Stimulated activated naive CD4-positive, alpha-beta T cell (primary cell): ENCODE measurements at regions not wholly inside any gene's neighbourhood (a gene's known extent, or its start where the extent isn't known, plus 50 kb on each side); places are given as distances from the start of the nearest gene placed in this dataset.
"Not testable (repeated sequence)": the region's sequence is repeated elsewhere in the genome, so short reads cannot be mapped to it uniquely, and the experiment has no call there.

Source experiments
- DNase-seq, 6 experiments: peaks; one replicate each; lab custom pipeline; 2025; lab: John Stamatoyannopoulos, UW

DNA sequence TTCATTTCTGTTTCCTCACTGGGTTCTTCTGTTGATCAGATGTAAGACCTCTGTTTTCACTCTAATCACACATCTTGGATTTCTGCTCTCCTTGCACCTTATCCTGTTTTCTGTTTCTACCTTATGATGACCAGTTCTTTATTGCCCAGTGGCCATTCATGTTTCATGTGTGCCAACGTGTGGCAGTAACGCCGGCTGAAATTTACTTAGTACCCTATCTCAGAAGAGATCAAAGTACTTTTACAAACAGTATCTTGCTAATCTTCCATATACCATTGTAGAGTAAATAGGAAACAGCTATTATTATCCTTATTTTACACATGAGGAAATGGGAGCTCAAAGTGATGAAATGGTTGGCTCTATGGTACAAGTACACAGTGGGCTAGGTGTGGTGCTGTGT is 74.0 kb downstream of the GATA3 start:
- DNase-seq = no peak

DNA sequence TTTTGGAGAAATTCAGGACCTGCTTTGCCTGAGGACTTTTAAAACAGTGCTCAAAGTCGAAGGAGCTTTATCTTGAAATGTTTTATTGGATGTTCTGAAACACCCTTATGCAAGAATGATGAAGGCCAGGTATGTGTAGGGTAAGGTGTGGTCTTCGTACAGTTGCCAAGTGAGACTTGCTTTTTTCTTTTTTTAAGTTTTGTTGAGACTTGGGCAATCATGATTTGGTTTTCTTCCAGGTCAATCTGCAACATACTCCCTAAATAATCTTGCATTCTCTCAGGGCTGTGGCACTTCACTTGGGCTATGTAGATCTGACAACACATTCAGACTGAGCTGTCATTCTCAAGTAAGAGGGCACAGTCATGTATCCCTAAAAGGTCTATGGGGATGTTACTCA is 75.0 kb downstream of the GATA3 start:
- DNase-seq = no peak

DNA sequence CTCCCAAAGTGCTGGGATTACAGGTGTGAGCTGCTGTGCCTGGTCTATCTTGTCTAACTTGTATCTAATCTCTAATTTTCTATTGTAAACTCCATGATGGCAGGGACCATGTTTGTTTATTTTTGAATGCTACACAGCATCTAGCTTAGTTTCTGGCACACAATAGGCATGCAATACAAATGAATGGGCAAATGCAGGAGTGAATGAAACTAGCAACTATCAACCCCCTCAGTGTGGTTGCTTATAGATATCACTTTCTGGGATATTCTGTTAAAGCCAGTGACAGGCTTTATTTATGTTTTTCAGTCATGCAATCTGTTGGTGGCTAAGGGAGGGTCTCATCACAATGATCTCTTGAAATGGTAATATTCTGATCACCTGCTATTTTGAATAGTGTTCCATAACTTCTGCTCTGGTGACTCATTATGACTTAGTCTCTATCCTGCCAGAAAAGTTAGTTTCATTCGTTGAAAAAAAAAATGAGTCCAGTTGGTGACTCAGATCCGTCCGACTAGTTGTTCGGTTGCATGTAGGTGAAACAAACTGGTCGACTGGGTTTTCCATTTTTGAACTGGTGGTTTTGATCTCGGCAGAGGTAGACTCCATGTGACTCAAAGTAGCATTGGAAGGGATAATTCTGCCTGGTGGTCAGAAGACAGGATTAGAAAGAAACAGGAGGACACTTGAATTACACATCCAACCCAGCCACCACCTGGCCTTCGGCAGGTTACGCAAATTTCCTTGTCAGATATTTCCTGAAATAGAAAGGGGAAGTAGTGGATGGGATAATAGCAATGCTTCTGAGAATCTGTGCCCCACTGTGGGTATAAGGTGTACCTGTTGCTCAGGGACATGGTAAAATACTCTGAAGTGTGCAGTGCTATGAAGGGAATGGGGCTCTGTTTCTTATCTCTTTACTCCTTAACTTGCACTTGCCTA is 76.8 kb downstream of the GATA3 start:
- DNase-seq = no peak

DNA sequence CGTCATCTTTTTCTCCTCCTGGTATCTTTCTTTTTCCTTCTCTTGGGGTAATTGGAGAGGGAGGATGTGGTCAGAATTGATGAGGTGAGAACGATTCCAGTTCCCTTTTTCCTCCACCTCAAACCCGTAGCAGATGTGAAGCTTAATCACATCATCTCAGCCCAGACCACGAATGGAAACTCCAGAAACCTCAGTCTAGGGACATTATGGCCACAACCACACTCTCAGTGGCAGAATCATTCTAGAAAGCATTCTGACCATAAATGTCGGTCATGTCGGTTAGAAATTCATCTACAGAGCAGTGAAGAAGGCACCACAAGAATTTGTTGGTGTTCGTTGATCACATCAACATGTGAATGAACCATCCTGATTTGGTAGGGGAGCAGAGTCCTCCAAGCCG is 78.7 kb downstream of the GATA3 start:
- DNase-seq = no peak

DNA sequence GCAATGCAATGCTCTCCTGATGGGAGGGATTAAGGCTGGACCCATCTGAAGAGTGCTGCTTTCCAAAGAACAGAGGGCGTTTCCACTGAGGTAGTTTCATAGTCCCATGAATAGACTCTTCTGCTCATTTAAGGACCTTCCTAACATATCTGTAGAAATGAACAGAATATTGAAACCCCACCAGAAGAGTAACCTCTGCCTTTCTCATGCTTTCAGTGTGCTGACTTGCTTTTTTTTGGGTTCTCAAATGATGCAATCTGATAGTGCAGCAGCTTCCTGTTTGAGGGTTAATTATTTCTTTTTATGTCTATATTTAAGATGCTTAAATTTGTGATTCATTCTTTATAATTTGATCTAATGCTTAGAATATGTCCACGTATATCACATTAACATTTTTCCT is 82.2 kb downstream of the GATA3 start:
- no peak for DNase-seq

DNA sequence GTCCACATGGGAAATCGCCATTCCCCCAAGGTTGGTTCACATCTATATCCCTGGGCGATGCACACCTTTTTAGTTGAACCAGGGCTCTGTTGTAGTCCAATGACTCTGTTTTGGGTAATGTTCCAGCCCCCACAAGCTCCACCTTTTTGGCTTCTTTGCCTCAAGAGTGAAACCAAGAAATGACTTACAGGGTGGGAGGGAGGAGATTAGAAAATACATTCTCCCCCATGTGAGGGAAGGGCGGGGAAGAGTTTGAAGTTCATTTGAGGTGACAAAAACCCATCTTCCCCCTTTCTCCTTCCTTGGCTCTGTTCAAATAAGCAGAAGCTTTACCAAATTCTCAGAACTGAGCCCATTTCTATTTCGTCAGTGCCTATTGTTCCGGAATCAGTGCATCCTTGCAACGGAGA is 82.8 kb downstream of the GATA3 start:
- peak in 3 of 6 experiments; percentile 25 to 67 (median 49) for DNase-seq

DNA sequence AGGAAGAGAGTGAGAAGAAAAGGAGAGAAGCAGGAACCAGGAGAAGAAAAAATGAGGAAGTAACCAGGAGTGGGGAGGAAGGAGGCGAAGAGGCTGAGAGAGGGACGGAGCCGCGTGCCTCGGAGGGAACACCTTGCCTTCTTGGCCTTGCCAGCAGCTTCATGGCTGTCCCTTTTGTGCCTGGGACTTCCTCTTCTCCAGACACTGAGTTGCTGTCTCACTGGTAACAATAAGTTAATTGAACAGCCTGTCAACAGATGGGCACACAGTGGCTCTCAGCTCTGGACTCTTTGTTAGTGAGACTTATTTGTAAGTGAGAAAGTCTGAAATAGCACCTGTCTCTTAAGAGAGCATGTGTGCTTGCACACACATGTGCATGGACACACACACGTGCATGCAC is 83.2 kb downstream of the GATA3 start:
- peak in 3 of 6 experiments; percentile 5 to 65 (median 49) for DNase-seq

DNA sequence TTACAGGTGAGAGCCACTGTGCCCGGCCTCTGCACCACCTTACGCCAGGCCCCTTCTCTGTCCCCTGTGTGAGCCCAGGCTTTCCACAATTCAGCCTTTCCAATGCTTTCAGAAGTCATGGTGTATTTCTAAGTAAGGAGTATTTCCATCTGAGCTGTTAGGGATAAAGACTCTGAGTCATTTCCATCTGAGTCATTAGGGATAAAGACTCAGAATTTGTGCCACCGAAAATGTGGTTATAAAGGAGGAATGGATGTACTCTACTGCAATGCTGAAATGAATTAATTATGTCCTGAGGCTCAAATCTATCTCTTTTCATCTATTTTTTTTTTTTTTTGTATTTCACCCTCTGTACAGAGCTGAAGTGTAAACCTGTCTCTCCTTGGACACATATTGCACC is 84.0 kb downstream of the GATA3 start:
- DNase-seq = no peak

DNA sequence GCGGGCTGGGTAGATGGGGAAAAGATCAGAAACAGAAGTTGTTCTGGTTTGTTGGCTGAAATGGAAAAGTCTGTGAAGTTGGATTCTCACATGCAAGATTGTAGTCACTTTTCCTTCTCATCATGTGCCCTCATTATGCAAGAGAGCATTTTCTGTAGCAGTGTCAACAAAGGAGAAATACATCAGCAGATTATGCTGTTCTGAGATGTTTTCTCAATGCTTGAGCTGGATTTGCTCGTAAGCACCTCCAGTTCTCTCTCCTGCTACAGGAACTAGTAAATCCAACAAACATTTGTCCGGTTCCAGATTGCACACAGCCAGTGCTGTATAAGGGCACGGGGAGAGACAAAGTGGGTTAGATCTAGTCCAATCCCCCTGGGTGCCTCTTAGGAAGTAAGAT is 90.0 kb downstream of the GATA3 start:
- no peak for DNase-seq

DNA sequence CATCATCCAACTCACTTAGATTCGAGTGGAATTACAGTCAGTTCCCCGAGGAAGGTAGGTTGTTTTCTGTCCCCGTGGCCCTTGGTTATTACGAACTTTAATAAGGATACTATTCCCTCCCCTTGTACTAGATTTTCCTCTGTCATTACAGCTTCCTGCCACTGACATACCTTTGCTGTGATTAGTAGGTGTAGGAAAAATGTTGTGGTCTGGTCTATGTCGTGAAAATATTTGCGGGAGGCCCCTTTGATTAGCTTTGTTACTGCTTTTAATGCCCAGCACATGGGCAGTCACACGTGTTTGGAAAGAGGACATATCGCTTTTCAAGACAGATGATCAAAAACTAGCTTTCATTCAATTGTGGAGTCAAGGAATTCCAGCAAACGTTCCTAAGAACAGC is 92.2 kb downstream of the GATA3 start:
- DNase-seq = no peak

DNA sequence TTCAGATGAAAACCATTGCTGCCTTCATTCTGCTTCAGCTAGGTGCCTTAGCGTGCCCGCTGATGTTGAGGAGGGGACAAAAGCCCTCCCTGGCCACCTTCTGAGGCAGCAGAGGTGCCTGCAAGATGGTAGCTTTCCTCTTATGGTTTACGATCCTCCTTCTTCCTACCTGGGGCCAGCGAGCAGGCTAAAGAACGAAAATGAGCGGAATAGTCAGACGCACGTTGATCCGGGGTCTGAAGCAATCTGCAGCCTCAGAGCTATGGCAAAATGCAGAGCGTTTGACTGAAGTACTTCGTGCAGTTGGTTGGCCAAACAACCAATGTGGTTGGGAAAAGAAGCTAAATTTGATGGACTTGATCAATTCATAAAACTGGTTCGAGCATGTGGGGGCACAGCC is 95.5 kb downstream of the GATA3 start:
- DNase-seq = no peak

DNA sequence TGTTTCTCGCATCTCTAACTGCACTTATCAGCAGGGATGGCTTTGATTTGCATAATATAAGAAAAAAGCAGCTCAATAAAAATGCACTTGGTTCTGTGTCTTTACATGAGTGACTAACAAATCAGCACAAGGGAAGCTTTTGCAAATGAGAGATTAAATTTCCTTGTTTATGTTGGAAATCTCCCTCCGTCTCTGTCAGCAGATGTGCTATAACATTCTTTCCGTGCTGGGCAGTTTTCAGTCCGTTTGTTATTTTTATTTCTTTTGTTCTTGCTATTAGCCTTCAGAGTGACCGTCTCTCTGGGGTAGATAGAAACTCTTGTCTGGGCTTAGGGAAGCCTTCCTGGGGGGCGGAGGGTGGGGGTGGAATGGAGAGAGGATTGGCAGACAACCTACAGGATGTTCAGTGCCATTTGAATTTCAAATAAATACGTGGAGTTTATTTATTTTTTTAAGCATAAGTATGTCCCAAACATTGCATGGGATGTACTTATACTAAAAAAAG is 96.0 kb downstream of the GATA3 start:
- no peak for DNase-seq

DNA sequence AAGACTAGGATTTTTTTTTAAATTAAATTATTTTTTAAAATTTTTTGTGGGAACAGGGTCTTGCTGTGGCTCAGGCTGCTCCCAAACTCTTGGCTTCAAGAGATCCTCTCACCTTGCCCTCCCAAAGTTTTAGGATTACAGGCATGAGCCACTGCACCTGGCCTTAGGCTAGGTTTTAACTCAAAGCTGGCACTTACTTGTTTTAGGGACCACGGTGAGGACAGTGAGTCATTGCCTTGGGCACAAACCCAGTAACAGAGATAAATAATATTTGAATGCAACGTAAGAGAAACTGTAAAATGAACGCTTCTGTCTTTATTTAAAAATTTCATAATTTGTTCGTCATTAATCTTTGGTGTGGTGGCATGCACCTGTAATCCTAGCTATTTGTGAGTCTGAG is 96.6 kb downstream of the GATA3 start:
- no peak for DNase-seq

DNA sequence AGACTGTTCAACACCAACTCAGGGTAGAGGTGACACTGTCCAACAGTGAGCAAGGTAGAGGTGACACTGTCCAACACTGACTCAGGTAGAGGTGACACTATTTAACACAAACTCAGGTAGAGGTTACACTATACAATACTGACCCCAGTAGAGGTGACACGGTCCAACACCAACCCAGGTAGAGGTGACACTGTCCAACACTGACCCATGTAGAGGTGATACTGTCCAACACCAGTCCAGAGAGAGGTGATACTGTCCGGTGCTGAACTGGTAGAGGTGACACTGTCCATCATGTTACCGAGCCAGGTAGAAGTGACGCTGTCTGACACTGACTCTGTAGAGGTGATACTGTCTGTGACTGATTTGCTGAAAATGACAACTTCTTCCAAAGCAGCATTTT is 102.4 kb downstream of the GATA3 start:
- no peak for DNase-seq

DNA sequence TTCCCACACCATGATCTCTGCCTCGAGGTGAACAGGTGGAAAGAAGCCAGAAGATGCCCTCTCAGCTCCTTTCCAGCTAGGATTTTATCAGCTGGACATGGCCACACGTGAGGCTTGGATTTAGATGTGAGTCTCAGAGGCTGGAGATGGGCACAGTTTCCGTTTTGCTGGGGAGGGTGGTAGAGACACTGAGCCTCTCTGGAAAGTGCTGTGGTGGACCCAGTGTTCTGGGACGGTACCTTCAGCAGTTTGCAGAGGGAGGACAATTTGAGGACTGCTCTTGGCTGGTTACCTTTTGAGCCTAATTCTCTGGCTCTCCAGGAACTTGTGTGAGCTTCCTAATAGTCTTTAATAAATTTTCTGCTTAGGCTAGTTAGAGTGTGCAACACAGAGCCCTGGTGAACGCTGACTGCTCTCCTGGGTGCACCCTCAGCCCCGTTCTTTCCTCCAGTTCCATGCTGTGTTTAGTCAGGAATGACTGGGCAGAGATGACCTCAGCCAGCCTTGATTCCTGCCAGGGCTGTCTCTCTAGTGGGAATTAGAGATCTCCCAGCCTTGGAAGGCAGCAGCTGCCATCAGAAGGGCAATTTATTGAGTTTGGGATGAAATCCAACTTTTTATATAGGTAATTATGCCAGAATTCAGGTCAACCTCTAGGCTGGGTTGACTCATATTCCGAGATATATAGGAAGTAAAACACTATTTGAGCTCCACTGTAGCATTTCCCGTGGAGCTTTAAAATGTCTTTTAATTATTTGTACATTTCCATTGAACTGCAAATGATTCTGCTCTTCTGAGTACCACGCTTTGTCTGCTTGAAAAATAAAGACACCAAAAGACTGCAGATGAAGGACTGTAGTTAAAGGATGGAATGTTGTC is 103.9 kb downstream of the GATA3 start:
- no peak for DNase-seq

DNA sequence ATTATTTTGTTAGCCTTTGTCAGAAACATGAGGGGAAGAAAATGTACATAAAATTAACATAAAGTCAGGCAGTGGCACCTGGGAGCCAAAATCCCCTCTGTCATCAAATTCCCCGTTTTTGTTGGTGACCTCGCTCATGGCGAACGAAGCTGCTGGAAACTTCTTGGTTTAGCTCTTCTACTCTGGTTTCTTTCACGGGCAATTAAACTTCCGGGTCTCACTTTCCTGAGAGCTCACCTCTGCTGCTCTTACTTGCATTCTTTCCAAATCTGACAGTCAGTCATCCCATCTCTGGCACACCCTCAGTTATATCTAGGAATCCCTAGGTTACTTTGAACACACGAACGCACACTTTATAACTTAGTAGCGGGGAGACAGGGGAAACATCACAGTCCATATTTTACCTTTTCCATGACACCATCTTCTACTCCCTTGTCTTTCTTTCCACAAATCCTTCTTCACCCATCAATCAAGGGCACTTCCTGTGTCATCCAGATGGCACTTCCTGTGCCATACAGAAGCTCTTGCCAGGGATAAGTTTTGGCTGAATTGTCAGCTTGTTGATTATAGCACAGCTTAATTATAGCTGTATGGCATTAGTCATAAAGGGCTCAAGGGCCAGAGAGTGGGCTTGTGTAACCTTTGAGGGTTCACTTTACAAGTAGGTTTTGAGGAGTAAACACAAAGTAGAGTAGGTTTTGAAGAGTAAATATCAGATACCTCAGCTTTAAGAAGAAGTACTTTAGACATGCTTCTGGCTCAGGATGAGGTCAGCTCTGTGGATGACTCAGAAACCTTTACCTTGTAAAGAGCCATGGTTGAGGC is 105.1 kb downstream of the GATA3 start:
- DNase-seq = no peak

DNA sequence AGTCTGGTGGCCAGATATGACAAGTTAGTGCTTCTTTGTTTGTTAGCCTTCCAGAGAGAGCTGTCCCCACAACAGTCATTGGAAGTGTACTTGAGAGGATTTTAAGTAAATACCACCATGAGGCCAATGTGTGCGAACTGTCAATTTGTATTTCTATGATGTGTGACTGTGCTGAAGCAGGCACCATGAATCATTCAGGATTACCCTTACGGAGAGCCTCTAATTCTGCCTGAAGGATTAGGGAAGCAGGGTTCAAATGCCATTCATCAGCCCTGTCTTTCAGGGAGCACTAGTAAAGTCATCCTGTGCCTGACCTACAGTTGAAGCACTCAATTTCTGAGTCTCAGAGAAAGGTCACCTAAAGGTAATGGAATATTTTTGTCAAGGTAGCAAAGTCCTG is 109.3 kb downstream of the GATA3 start:
- no peak for DNase-seq

DNA sequence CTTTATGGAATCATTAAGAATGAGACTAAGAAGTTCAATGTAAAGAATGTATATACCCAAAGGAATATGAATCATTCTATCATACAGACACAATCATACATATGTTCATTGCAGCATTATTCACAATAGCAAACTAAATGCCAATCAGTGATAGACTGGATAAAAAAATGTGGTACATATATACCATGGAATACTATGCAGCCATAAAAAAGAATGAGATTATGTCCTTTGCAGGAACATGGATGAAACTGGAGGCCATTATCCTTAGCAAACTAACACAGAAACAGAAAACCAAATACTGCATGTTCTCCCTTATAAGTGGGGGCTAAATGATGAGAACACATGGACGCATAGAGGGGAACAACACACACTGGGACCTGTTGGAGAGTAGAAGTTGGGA is 110.2 kb downstream of the GATA3 start:
- DNase-seq = not testable (repeated sequence)

DNA sequence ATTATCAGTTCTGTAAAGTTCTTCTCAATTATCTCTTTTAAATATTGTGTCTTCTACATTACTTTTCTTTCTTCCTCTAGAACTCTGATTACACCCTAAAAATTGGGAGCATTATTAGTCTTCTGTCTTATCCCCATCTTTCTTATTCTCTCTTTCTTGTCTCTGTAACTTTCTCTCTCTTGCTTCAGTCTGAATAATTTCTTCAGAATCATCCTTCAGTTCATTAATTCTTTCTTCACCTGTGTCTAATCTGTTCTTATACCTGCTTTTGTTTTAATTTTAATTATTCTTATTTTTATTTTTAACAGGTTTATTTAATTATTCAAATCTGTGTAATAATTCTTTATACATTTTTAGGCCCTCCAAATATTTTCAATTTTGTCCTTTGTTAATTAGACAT is 114.3 kb downstream of the GATA3 start:
- no peak for DNase-seq

DNA sequence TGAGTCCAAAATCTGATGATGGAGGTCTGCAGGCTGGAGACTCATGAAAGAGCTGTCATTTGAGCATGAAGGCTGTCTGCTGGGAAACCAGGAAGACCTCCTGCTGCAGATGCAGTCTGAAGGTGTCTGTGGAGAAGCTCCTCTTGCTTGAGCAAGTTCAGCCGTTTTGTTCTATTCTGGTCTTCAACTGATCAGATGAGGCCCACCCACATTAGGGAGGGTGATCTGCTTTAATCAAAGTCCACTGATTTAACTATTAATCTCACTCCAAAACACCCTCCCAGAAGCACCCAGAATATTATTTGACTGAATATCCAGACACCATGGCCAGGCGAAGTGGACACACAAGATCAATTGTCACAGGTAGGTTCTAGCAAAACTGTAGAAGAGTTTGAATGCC is 116.5 kb downstream of the GATA3 start:
- no peak for DNase-seq

DNA sequence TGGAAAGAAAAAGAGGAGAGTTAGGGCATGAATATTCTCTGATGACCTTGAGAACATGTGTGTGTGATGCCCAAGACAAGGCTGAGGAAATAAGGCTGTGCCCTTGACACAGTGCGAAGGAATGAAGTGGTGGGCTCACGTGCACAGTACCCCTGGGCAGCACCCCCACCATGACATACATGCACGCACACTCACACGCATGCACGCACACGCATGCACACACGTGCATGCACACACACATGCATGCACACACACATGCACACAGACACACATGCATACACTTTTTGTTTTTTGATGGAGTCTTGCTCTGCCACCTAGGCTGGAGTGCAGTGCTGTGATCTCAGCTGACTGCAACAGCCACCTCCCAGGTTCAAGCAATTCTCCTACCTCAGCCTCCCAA is 118.1 kb downstream of the GATA3 start:
- DNase-seq = no peak
